Left lung (tissue), 4 donors: ENCODE measurements at regions not wholly inside any gene's neighbourhood (a gene's known extent, or its start where the extent isn't known, plus 50 kb on each side); places are given as distances from the start of the nearest gene placed in this dataset.
"Not testable (repeated sequence)": the region's sequence is repeated elsewhere in the genome, so short reads cannot be mapped to it uniquely, and the experiment has no call there.

Source experiments
- ATAC-seq: fragments of 200-7000 bp; cut with Tn5 transposase; one replicate; pipeline ENCODE4 v1.9.1; 2020; ENCODE audit warnings: moderate library complexity
- DNase-seq, 4 donors: peaks; one replicate each; pipeline ENCODE4 v3.0.0-alpha.2; 2013 to 2020
- H3K27ac ChIP-seq, 2 donors: fragments of 200-600 bp; sonication (generic) in 1 of 2; one replicate each; pipeline versions ENCODE4 v1.5.0 to v1.8.0; 2020 to 2021
- H3K27me3 ChIP-seq, 2 donors: fragments of 200-600 bp; sonication (generic) in 1 of 2; one replicate each; pipeline versions ENCODE4 v1.5.0 to v1.8.0; 2020 to 2021
- H3K36me3 ChIP-seq, 2 donors: fragments of 200-600 bp; sonication (generic) in 1 of 2; one replicate each; pipeline versions ENCODE4 v1.5.0 to v1.8.0; 2020 to 2021
- H3K4me1 ChIP-seq, 2 donors: fragments of 200-600 bp; one replicate each; pipeline ENCODE4 v1.8.0; 2021
- H3K4me3 ChIP-seq, 2 donors: fragments of 200-600 bp; sonication (generic) in 1 of 2; one replicate each; pipeline versions ENCODE4 v1.5.0 to v1.8.0; 2020 to 2021; ENCODE audit warnings: mild to moderate bottlenecking in 1 of 2
- H3K9me3 ChIP-seq, 2 donors: fragments of 200-600 bp; sonication (generic) in 1 of 2; one replicate each; pipeline versions ENCODE4 v1.5.0 to v1.8.0; 2020 to 2021
- intact Hi-C, 2 donors: fragments of 100-400 bp; cut with DNase I; formaldehyde crosslinking; loops; one replicate each; pipeline versions ENCODE4 v1.11.2 to v1.14.2; 2022
- TF ChIP-seq, protein P1 (sequence below), 2 donors: fragments of 200-600 bp; sonication (generic) in 1 of 2; IDR thresholded peaks; one replicate each; pipeline versions ENCODE4 v1.5.0 to v1.8.0; 2021; ENCODE audit warnings: antibody characterized with exemption in 2 of 2
- donor health status: DM: no; HTN: yes; CAD: no.
- donor health status: DM: no; HTN: no; CAD: no.

DNA sequence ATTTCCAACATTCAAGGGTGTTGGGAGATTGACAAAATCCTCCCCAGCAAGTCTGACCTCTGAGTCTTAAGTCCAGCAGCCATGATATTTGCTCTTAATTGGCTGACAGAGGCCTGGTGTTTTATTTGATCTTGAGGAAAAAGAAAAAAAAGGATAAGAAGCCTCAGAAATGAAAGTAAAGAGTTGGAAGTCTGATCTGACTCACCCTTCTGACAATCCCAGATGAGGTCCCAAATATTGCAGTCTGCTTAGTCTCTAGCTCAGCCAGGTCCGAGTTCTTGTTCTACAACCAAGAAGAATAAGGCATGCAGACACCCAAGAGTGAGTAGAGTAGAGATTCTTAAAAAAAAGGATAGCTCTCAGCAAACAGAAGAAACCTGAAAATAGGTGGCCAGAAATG is 632.5 kb upstream of the ST8SIA4 start:
- no peak overlapping the region for H3K4me3 ChIP-seq
- H3K36me3 ChIP-seq, result no peaks in the 10 kb centered on the region
- intact Hi-C loops, result no loop called here
- ATAC-seq (no peak), DNase-seq (no peak)
- H3K27ac ChIP-seq, result no peak overlapping the region
- TF ChIP-seq, protein P1, sequence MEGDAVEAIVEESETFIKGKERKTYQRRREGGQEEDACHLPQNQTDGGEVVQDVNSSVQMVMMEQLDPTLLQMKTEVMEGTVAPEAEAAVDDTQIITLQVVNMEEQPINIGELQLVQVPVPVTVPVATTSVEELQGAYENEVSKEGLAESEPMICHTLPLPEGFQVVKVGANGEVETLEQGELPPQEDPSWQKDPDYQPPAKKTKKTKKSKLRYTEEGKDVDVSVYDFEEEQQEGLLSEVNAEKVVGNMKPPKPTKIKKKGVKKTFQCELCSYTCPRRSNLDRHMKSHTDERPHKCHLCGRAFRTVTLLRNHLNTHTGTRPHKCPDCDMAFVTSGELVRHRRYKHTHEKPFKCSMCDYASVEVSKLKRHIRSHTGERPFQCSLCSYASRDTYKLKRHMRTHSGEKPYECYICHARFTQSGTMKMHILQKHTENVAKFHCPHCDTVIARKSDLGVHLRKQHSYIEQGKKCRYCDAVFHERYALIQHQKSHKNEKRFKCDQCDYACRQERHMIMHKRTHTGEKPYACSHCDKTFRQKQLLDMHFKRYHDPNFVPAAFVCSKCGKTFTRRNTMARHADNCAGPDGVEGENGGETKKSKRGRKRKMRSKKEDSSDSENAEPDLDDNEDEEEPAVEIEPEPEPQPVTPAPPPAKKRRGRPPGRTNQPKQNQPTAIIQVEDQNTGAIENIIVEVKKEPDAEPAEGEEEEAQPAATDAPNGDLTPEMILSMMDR (IDR thresholded peaks at IDR 0.05), result no peak
- no peaks in the 10 kb centered on the region for H3K27me3 ChIP-seq
- H3K4me1 ChIP-seq, result no peaks in the 10 kb centered on the region
- peaks cover 0 to 3% of the 10 kb centered on the region in 2 donors for H3K9me3 ChIP-seq

DNA sequence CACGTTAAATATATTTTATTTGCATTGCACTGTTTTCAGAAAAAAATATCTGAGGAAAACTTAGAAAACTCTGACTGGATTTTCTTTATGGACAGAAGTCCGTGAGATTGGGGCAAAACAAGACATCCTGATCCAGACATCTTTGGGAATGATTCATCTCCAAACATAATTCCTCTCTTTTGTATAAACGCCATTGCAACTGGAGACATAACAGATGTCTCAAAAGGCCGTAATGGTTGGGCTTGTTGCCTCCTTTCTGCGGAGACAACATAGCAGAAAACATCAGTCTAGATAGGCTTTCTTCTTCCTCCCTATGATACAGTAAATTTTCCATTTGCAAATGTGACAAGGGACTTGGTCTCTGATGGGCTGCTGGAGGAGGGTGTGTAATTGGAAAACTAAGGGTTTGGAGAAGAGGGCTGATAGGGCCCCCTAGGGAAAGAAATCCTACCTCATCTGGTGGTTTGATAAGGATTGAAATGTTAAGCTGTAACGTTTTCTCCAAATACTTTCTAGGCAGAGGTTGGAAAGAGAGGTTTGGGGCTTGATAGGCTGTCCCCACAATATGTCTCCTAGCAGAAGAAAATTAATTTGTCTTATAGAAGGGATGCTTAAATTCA is 631.5 kb upstream of the ST8SIA4 start:
- intact Hi-C loops, result no loop called here
- TF ChIP-seq, protein P1 (IDR thresholded peaks at IDR 0.05), result no peak
- no peaks in the 10 kb centered on the region for H3K36me3 ChIP-seq

DNA sequence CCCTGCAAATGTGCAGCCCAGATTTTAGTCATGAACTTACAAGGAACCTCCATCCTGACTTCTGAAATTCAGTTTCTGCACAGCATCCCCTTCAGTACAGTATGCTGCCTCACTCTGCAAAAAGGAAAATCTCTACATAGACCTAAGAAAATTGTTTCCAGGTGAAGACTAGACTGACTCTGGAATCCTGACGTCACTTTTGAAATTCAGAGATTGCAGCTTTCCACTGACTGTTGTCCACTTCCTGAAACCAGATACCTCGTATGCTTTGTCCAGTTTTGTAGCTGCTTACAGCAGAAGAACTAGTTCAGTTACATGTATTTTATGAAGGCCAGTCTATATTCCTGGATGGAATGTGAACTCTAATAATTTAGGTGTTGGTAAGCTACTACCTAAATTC is 629.3 kb upstream of the ST8SIA4 start:
- DNase-seq (no peak), ATAC-seq (no peak)
- H3K4me1 ChIP-seq, result no peaks in the 10 kb centered on the region
- no peaks in the 10 kb centered on the region for H3K36me3 ChIP-seq
- peaks cover 0 to 14% of the 10 kb centered on the region in 2 donors for H3K9me3 ChIP-seq
- H3K27me3 ChIP-seq, result no peaks in the 10 kb centered on the region
- TF ChIP-seq, protein P1 (IDR thresholded peaks at IDR 0.05), result no peak
- H3K27ac ChIP-seq, result no peak overlapping the region
- intact Hi-C loops, result no loop called here
- H3K4me3 ChIP-seq, result no peak overlapping the region

More for the DNA sequence above, 631.5 kb upstream of the ST8SIA4 start:
- Histone ChIP-seq H3K4me1 (no peaks in the 10 kb centered on the region), H3K27me3 (no peaks in the 10 kb centered on the region), H3K27ac (no peak overlapping the region), H3K9me3 (peaks cover 0 to 8% of the 10 kb centered on the region in 2 donors), H3K4me3 (no peak overlapping the region)
- ATAC-seq (no peak), DNase-seq (no peak)

DNA sequence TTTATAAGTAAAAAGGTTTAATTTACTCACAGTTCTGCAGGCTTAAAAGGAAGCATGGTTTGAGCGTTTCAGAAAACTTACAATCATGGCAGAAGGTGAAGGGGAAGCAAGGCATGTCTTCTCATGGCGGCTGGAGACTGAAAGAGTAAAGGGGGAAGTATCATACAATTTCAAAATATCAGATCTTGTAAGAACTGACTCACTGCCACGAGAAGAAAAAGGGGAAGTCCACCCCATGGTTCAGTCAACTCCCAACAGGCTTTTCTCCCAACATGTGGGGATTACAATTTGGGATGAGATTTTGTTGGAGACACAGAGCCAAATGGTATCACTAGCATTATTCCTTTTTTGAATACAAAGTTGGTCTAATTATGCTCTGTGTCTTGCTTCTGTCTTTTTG is 627.9 kb upstream of the ST8SIA4 start:
- intact Hi-C loops, result no loop called here
- no peak for DNase-seq
- Histone ChIP-seq H3K27ac (no peak overlapping the region), H3K4me1 (no peaks in the 10 kb centered on the region), H3K36me3 (no peaks in the 10 kb centered on the region), H3K27me3 (no peaks in the 10 kb centered on the region), H3K4me3 (no peak overlapping the region), H3K9me3 (peaks cover 0 to 18% of the 10 kb centered on the region in 2 donors)
- TF ChIP-seq, protein P1 (IDR thresholded peaks at IDR 0.05), result no peak
- no peak for ATAC-seq

DNA sequence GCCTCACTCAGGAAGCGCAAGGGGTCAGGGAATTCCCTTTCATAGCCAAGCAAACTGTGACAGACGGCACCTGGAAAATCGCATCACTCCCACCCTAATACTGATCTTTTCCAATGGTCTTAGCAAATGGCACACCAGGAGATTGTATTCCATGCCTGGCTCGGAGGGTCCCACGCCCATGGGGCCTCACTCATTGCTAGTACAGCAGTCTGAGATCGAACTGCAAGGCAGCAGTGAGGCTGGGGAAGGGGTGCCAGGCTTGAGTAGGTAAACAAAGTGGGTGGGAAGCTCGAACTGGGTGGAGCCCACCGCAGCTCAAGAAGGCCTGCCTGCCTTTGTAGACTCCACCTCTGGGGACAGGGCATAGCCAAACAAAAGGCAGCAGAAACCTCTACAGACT is 626.0 kb upstream of the ST8SIA4 start:
- ATAC-seq, H3K4me3 ChIP-seq, H3K36me3 ChIP-seq, H3K27ac ChIP-seq, H3K4me1 ChIP-seq, intact Hi-C loops, H3K27me3 ChIP-seq: not testable (repeated sequence)
- H3K9me3 ChIP-seq, result peaks cover 0 to 23% of the 10 kb centered on the region in 2 donors
- peak in 1 of 4 donors; percentile 45 for DNase-seq

DNA sequence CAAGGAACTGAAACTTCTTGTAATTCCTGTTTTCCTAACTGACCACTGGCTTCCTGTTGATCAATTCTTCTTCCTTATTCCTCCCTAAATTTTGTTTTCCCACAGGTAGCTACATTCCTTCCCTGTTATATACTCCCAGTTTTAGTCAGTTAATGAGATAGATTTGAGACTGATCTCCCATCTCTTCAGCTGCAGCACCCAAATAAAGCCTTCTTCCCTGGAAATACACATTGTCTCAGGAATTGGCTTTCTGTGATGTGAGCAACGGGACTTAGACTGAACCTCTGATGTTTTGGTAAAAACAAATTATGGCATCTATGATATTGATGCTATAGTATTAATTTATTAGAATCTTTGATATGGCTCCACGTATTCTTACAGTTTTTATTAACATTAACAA is 617.3 kb upstream of the ST8SIA4 start:
- TF ChIP-seq, protein P1 (IDR thresholded peaks at IDR 0.05), result no peak
- peaks cover 0 to 30% of the 10 kb centered on the region in 2 donors for H3K9me3 ChIP-seq
- intact Hi-C loops, result no loop called here

More for the DNA sequence above, 617.3 kb upstream of the ST8SIA4 start:
- Histone ChIP-seq H3K27ac (no peak overlapping the region), H3K4me1 (no peaks in the 10 kb centered on the region), H3K27me3 (no peaks in the 10 kb centered on the region), H3K4me3 (no peak overlapping the region), H3K36me3 (no peaks in the 10 kb centered on the region)
- DNase-seq, result no peak
- ATAC-seq, result no peak
